ENCODE measurements at regions not wholly inside any gene's neighbourhood (a gene's known extent, or its start where the extent isn't known, plus 50 kb on each side); places are given as distances from the start of the nearest gene placed in this dataset.

DNA sequence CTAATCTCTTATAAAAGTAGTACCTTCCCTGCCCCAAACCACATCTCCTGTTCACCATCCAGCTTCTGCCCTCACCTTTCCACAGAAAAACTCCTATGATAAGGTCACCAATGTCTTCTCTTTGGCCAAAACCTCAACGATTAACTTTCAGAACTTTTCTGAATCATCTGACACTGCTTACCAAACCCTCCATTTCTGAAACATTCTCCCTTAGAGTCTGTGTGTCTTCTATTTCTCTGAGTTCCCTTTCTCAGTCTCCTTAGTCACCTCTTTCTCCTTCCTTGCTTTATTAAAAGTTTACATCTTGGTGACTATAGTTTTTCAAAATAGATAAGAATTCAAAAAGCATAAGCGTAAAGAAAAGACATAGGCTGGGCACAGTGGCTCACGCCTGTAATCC lies 51.3 kb upstream of the SP3 start:
- no peak for TF ChIP-seq POLR2A (IDR thresholded peaks at IDR 0.05)
- TF ChIP-seq, protein P1, sequence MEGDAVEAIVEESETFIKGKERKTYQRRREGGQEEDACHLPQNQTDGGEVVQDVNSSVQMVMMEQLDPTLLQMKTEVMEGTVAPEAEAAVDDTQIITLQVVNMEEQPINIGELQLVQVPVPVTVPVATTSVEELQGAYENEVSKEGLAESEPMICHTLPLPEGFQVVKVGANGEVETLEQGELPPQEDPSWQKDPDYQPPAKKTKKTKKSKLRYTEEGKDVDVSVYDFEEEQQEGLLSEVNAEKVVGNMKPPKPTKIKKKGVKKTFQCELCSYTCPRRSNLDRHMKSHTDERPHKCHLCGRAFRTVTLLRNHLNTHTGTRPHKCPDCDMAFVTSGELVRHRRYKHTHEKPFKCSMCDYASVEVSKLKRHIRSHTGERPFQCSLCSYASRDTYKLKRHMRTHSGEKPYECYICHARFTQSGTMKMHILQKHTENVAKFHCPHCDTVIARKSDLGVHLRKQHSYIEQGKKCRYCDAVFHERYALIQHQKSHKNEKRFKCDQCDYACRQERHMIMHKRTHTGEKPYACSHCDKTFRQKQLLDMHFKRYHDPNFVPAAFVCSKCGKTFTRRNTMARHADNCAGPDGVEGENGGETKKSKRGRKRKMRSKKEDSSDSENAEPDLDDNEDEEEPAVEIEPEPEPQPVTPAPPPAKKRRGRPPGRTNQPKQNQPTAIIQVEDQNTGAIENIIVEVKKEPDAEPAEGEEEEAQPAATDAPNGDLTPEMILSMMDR (IDR thresholded peaks at IDR 0.05) = no peak
- no peak for TF ChIP-seq POLR2AphosphoS5 (IDR thresholded peaks at IDR 0.05)

Data from prostate gland (tissue), 2 donors.